Peyer's patch (tissue), 4 donors: ENCODE measurements at regions not wholly inside any gene's neighbourhood (a gene's known extent, or its start where the extent isn't known, plus 50 kb on each side); places are given as distances from the start of the nearest gene placed in this dataset.

Source experiments
- POLR2A ChIP-seq, 2 donors: fragments of 450-650 bp; IDR thresholded peaks; one replicate each; pipeline ENCODE4 v1.5.1; 2017; ENCODE audit warnings: antibody characterized with exemption in 2 of 2, mild to moderate bottlenecking in 2 of 2, moderate library complexity in 2 of 2
- TF ChIP-seq, protein P1 (sequence below), 6 experiments: fragments of 450-650 bp in 4 of 6; fragments of 200-600 bp in 2 of 6; sonication (generic) in 1 of 6; IDR thresholded peaks; one replicate each; pipeline ENCODE4 v1.5.1; 2017 to 2019; ENCODE audit warnings: antibody characterized with exemption in 6 of 6, mild to moderate bottlenecking in 3 of 6, moderate library complexity in 1 of 6

DNA sequence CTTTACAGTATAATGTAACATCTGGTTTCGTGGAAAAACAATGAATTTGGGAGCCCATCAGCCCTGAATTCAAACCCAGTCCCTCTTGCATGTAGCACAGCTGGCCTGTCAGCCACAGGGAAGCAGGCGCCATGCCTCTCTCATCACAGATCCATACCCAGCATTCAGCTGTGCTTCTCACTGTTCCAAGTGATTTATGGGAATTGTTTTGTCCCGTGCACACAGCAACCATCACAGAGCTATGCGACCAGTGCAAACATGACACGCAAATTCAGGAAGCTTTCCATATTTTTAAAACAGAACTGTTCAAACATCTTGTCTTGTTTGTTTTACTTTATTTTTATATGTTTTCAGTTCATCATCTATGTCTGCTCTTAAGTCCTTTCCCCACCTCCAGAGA, 496.1 kb downstream of the EIPR1 start:
- TF ChIP-seq, protein P1, sequence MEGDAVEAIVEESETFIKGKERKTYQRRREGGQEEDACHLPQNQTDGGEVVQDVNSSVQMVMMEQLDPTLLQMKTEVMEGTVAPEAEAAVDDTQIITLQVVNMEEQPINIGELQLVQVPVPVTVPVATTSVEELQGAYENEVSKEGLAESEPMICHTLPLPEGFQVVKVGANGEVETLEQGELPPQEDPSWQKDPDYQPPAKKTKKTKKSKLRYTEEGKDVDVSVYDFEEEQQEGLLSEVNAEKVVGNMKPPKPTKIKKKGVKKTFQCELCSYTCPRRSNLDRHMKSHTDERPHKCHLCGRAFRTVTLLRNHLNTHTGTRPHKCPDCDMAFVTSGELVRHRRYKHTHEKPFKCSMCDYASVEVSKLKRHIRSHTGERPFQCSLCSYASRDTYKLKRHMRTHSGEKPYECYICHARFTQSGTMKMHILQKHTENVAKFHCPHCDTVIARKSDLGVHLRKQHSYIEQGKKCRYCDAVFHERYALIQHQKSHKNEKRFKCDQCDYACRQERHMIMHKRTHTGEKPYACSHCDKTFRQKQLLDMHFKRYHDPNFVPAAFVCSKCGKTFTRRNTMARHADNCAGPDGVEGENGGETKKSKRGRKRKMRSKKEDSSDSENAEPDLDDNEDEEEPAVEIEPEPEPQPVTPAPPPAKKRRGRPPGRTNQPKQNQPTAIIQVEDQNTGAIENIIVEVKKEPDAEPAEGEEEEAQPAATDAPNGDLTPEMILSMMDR (IDR thresholded peaks at IDR 0.05) = no peak
- no peak for TF ChIP-seq POLR2A (IDR thresholded peaks at IDR 0.05)
